Activated CD4-positive, alpha-beta T cell treated with anti-CD3 and anti-CD28 coated beads, Interleukin-2, amount 50 U/mL, for 24 hours (primary cell): ENCODE measurements at regions not wholly inside any gene's neighbourhood (a gene's known extent, or its start where the extent isn't known, plus 50 kb on each side); places are given as distances from the start of the nearest gene placed in this dataset.
"Not testable (repeated sequence)": the region's sequence is repeated elsewhere in the genome, so short reads cannot be mapped to it uniquely, and the experiment has no call there.

Source experiments
- DNase-seq, 2 donors: peaks; one replicate each; pipeline ENCODE4 v3.0.0-alpha.2; 2020; ENCODE audit warnings: low read depth in 1 of 2, low spot score in 1 of 2

- no peak for DNase-seq
These were observed 451.7 kb upstream of the DDI1 start for GRCh38 chr11:103584720-103585119.

- no peak for DNase-seq
These were observed 451.0 kb upstream of the DDI1 start for GRCh38 chr11:103585401-103585800.

GRCh38 chr11:103585911-103586310 is 450.5 kb upstream of the DDI1 start:
- DNase-seq: no peak

GRCh38 chr11:103586756-103587155 is 449.7 kb upstream of the DDI1 start:
- no peak for DNase-seq

- DNase-seq: no peak
These were observed 448.3 kb upstream of the DDI1 start for GRCh38 chr11:103587901-103588788.

- DNase-seq: no peak
These were observed 444.9 kb upstream of the DDI1 start for GRCh38 chr11:103591554-103591953.

- DNase-seq: no peak
These were observed 442.2 kb upstream of the DDI1 start for GRCh38 chr11:103594283-103594682.

- DNase-seq: no peak
These were observed 440.1 kb upstream of the DDI1 start for GRCh38 chr11:103596315-103596714.

- DNase-seq: peak in 1 of 2 donors; percentile 12
These were observed 435.1 kb upstream of the DDI1 start for GRCh38 chr11:103601225-103601846.

- DNase-seq: no peak
These were observed 433.6 kb upstream of the DDI1 start for GRCh38 chr11:103602840-103603239.

- no peak for DNase-seq
These were observed 432.1 kb upstream of the DDI1 start for GRCh38 chr11:103604310-103604709.

GRCh38 chr11:103608566-103608965 is 427.9 kb upstream of the DDI1 start:
- DNase-seq: no peak

- no peak for DNase-seq
These were observed 427.0 kb upstream of the DDI1 start for GRCh38 chr11:103609117-103610066.

- no peak for DNase-seq
These were observed 426.0 kb upstream of the DDI1 start for GRCh38 chr11:103610435-103610834.

GRCh38 chr11:103611526-103612260 is 424.7 kb upstream of the DDI1 start:
- DNase-seq: not testable (repeated sequence)

- not testable (repeated sequence) for DNase-seq
These were observed 424.0 kb upstream of the DDI1 start for GRCh38 chr11:103612451-103612850.

GRCh38 chr11:103616586-103616985 is 419.9 kb upstream of the DDI1 start:
- not testable (repeated sequence) for DNase-seq

GRCh38 chr11:103618528-103618927 is 417.9 kb upstream of the DDI1 start:
- no peak for DNase-seq

- DNase-seq: no peak
These were observed 417.0 kb upstream of the DDI1 start for GRCh38 chr11:103619480-103619879.

GRCh38 chr11:103619938-103620337 is 416.5 kb upstream of the DDI1 start:
- DNase-seq: no peak

- DNase-seq: no peak
These were observed 414.1 kb upstream of the DDI1 start for GRCh38 chr11:103622296-103622695.
